Peyer's patch (tissue), 4 donors: ENCODE measurements at regions not wholly inside any gene's neighbourhood (a gene's known extent, or its start where the extent isn't known, plus 50 kb on each side); places are given as distances from the start of the nearest gene placed in this dataset.

ENCODE experiments used
- DNase-seq, 3 donors: peaks; one replicate each; pipeline ENCODE4 v3.0.0-alpha.2; 2017 to 2019
- H3K27ac ChIP-seq, 4 donors: fragments of 200-600 bp; sonication (generic); one replicate each; pipeline ENCODE4 v1.5.1; 2016 to 2019
- H3K27me3 ChIP-seq, 2 donors: fragments of 200-600 bp; sonication (generic); one replicate each; pipeline ENCODE4 v1.5.1; 2019
- H3K36me3 ChIP-seq, 3 donors: fragments of 200-600 bp; sonication (generic); one replicate each; pipeline ENCODE4 v1.5.1; 2016 to 2019
- H3K4me1 ChIP-seq, 4 donors: fragments of 200-600 bp; sonication (generic); one replicate each; pipeline ENCODE4 v1.5.1; 2016 to 2019
- H3K4me3 ChIP-seq, 4 donors: fragments of 200-600 bp; sonication (generic); 1 replicate in 3 of 4; 2 replicates in 1 of 4; pipeline ENCODE4 v1.5.1; 2016 to 2019; ENCODE audit warnings: mild to moderate bottlenecking in 1 of 4
- H3K9me3 ChIP-seq, 4 donors: fragments of 200-600 bp; sonication (generic); one replicate each; pipeline ENCODE4 v1.5.1; 2016 to 2019; ENCODE audit warnings: mild to moderate bottlenecking in 1 of 4
- CTCF ChIP-seq, 6 experiments: fragments of 450-650 bp in 4 of 6; fragments of 200-600 bp in 2 of 6; sonication (generic) in 1 of 6; IDR thresholded peaks; one replicate each; pipeline ENCODE4 v1.5.1; 2017 to 2019; ENCODE audit warnings: antibody characterized with exemption in 6 of 6, mild to moderate bottlenecking in 3 of 6, moderate library complexity in 1 of 6
- POLR2A ChIP-seq, 2 donors: fragments of 450-650 bp; IDR thresholded peaks; one replicate each; pipeline ENCODE4 v1.5.1; 2017; ENCODE audit warnings: antibody characterized with exemption in 2 of 2, mild to moderate bottlenecking in 2 of 2, moderate library complexity in 2 of 2

GRCh38 chrX:40199704-40200103 is 101.9 kb upstream of the BCOR start:
- no peaks in the 10 kb centered on the region for H3K4me1 ChIP-seq
- no peak for TF ChIP-seq CTCF (IDR thresholded peaks at IDR 0.05)
- TF ChIP-seq POLR2A (IDR thresholded peaks at IDR 0.05) = no peak
- DNase-seq = no peak
- H3K36me3 ChIP-seq = no peaks in the 10 kb centered on the region
- no peaks in the 10 kb centered on the region for H3K27me3 ChIP-seq
- H3K27ac ChIP-seq = no peak overlapping the region
- H3K4me3 ChIP-seq = no peak overlapping the region
- no peaks in the 10 kb centered on the region for H3K9me3 ChIP-seq

GRCh38 chrX:40197071-40197470 is 99.3 kb upstream of the BCOR start:
- Histone ChIP-seq H3K4me1 (no peaks in the 10 kb centered on the region), H3K36me3 (no peaks in the 10 kb centered on the region), H3K27ac (no peak overlapping the region), H3K27me3 (no peaks in the 10 kb centered on the region), H3K9me3 (no peaks in the 10 kb centered on the region), H3K4me3 (no peak overlapping the region)
- no peak for TF ChIP-seq POLR2A (IDR thresholded peaks at IDR 0.05)
- no peak for TF ChIP-seq CTCF (IDR thresholded peaks at IDR 0.05)
- no peak for DNase-seq

- no peak for DNase-seq
- Histone ChIP-seq H3K4me1 (no peaks in the 10 kb centered on the region), H3K9me3 (no peaks in the 10 kb centered on the region), H3K27ac (no peak overlapping the region), H3K4me3 (no peak overlapping the region), H3K36me3 (no peaks in the 10 kb centered on the region), H3K27me3 (no peaks in the 10 kb centered on the region)
- TF ChIP-seq POLR2A (IDR thresholded peaks at IDR 0.05) (no peak), CTCF (IDR thresholded peaks at IDR 0.05) (no peak)
Observed at GRCh38 chrX:40195368-40195767, 97.6 kb upstream of the BCOR start.

- Histone ChIP-seq H3K36me3 (no peaks in the 10 kb centered on the region), H3K4me1 (no peaks in the 10 kb centered on the region), H3K9me3 (no peaks in the 10 kb centered on the region), H3K27ac (no peak overlapping the region), H3K4me3 (no peak overlapping the region), H3K27me3 (no peaks in the 10 kb centered on the region)
- no peak for TF ChIP-seq POLR2A (IDR thresholded peaks at IDR 0.05)
- TF ChIP-seq CTCF (IDR thresholded peaks at IDR 0.05) = no peak
- no peak for DNase-seq
Observed at GRCh38 chrX:40192196-40192595, 94.4 kb upstream of the BCOR start.

- no peak for DNase-seq
Observed at GRCh38 chrX:40189637-40190036, 91.9 kb upstream of the BCOR start.

More at GRCh38 chrX:40189637-40190036, 91.9 kb upstream of the BCOR start:
- no peaks in the 10 kb centered on the region for H3K4me1 ChIP-seq
- no peaks in the 10 kb centered on the region for H3K9me3 ChIP-seq
- H3K36me3 ChIP-seq = no peaks in the 10 kb centered on the region
- no peaks in the 10 kb centered on the region for H3K27me3 ChIP-seq
- H3K27ac ChIP-seq = no peak overlapping the region
- no peak for TF ChIP-seq POLR2A (IDR thresholded peaks at IDR 0.05)
- no peak for TF ChIP-seq CTCF (IDR thresholded peaks at IDR 0.05)
- H3K4me3 ChIP-seq = no peak overlapping the region
